Cardiac muscle cell (in vitro differentiated cells and primary cell): ENCODE measurements at regions not wholly inside any gene's neighbourhood (a gene's known extent, or its start where the extent isn't known, plus 50 kb on each side); places are given as distances from the start of the nearest gene placed in this dataset.

ENCODE experiments used
- DNase-seq, 2 donors: peaks; one replicate each; pipeline versions ENCODE4 v3.0.0 to v3.0.0-alpha.2; 2010 to 2017; ENCODE audit warnings: low read depth in 1 of 2, low spot score in 1 of 2
- H3K27ac ChIP-seq: fragments of 200-600 bp; sonication (generic); 2 replicates; pipeline ENCODE4 v1.5.1; 2016
- H3K27me3 ChIP-seq: fragments of 200-600 bp; sonication (generic); 2 replicates; pipeline ENCODE4 v1.6.0; 2016; ENCODE audit warnings: control low read depth
- H3K36me3 ChIP-seq: fragments of 200-600 bp; sonication (generic); 2 replicates; pipeline ENCODE4 v1.5.1; 2016; ENCODE audit warnings: control low read depth
- H3K4me1 ChIP-seq: fragments of 200-600 bp; sonication (generic); 2 replicates; pipeline ENCODE4 v1.8.1; 2017; ENCODE audit warnings: low read depth, mild to moderate bottlenecking, mixed run types
- H3K4me3 ChIP-seq: fragments of 200-600 bp; sonication (generic); 2 replicates; pipeline ENCODE4 v1.5.1; 2016; ENCODE audit warnings: mild to moderate bottlenecking
- H3K9me3 ChIP-seq: fragments of 200-600 bp; sonication (generic); 2 replicates; pipeline ENCODE4 v1.5.1; 2017; ENCODE audit warnings: low read depth, mild to moderate bottlenecking, control low read depth
- TF ChIP-seq, protein P1 (sequence below): IDR thresholded peaks from 2 replicates; pipeline ENCODE4 v1.5.1; 2012; ENCODE audit warnings: low read depth, mild to moderate bottlenecking, low read length

DNA sequence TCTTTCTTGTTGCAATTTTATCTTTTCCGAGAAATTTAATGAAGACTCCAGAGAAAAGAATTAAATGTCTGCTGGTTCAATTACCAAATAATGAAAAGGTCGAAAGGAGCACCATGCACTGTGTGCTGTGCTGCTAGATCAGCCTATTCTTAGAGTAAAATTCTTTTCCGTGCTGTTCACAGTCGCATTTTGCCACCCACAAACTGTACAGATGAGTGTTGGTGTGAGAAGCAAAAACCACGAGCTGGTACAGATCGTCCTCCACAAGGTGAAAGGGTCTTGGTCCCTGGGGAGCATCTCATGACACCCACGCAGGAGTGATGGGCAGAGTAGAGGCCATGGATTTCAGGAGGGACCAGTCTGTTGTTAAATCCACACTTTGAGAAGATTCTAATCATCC lies 143.8 kb upstream of the PUM3 start:
- H3K4me3 ChIP-seq, result no peak overlapping the region
- no peaks in the 10 kb centered on the region for H3K4me1 ChIP-seq
- TF ChIP-seq, protein P1, sequence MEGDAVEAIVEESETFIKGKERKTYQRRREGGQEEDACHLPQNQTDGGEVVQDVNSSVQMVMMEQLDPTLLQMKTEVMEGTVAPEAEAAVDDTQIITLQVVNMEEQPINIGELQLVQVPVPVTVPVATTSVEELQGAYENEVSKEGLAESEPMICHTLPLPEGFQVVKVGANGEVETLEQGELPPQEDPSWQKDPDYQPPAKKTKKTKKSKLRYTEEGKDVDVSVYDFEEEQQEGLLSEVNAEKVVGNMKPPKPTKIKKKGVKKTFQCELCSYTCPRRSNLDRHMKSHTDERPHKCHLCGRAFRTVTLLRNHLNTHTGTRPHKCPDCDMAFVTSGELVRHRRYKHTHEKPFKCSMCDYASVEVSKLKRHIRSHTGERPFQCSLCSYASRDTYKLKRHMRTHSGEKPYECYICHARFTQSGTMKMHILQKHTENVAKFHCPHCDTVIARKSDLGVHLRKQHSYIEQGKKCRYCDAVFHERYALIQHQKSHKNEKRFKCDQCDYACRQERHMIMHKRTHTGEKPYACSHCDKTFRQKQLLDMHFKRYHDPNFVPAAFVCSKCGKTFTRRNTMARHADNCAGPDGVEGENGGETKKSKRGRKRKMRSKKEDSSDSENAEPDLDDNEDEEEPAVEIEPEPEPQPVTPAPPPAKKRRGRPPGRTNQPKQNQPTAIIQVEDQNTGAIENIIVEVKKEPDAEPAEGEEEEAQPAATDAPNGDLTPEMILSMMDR, result no peak
- no peaks in the 10 kb centered on the region for H3K36me3 ChIP-seq
- no peaks in the 10 kb centered on the region for H3K9me3 ChIP-seq
- no peaks in the 10 kb centered on the region for H3K27me3 ChIP-seq
- no peak overlapping the region for H3K27ac ChIP-seq
- no peak for DNase-seq

DNA sequence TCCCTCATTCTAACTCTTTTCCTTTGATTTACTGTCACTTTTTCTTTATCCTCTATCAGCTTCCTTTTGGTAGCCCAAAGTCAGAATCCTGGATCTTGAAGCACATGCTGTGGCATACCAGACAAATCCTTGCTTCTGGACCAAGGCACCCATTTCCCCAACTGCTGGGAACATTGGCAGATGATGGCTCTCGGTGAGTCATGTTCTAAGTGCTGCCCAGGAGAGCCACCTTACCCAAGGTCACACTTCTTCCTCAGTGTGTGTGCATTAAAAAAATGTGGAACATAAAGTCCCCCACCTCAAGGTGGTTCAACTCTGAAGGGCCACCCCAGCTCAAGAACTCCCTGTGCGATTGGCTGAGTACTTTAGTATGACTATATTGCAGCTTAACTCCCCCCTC lies 141.4 kb upstream of the PUM3 start:
- no peak overlapping the region for H3K27ac ChIP-seq
- H3K4me1 ChIP-seq, result no peaks in the 10 kb centered on the region
- no peak overlapping the region for H3K4me3 ChIP-seq
- TF ChIP-seq, protein P1, result no peak
- H3K9me3 ChIP-seq, result no peaks in the 10 kb centered on the region
- no peaks in the 10 kb centered on the region for H3K27me3 ChIP-seq
- DNase-seq, result no peak
- H3K36me3 ChIP-seq, result no peaks in the 10 kb centered on the region

DNA sequence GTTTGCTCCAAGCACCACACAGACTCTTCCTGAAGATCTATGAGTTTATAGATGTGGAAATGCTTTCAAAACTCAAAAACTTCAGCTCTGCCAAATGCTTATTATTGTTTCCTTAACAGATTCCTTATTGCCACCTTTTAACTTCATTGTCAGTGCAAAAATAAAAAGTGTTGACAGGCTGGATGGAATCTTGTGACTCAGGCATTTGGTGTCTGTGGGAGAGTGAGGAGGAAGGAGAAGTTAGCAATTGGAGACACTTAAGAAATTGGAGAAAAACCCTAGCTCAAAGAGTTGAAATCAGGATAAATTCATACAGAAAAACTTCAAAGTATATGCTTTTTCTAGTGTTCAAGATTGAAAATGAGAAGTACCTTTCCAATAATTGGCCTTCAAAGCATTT lies 140.6 kb upstream of the PUM3 start:
- Histone ChIP-seq H3K27me3 (peaks cover 6% of the 10 kb centered on the region), H3K9me3 (no peaks in the 10 kb centered on the region), H3K4me3 (no peak overlapping the region), H3K27ac (no peak overlapping the region), H3K4me1 (no peaks in the 10 kb centered on the region), H3K36me3 (no peaks in the 10 kb centered on the region)
- TF ChIP-seq, protein P1, result no peak
- no peak for DNase-seq

DNA sequence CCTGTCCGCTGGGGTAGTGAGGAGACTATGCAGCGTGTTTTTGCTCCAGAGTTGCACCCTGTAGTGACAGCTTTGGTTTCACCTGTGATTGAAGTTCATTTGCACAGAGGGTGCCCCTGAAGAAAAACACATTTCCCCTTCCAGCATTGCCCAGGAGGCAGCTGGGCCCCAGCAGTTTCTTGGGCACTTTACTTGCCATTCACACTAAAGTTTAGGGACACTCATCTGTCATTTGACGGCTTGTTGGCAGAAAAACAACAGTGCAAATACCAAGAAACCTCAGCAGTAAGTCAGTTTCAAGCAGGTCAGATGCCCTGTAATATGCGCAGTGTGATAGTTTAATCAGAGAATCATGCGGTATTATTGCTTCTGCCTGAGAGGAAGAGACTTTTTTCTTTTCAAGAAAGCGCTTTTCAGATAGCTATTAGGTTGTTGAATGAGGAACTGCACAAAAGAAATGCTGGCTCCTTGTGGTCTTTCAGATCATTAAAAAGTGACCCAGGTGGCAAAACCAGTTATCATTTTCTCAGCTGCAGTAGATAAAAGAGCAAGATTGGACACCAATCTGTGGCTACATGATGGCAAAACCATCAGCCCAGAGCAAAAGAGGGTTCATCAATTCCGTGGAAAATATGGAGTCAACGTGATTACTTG lies 136.2 kb upstream of the PUM3 start:
- Histone ChIP-seq H3K27me3 (peaks cover 6% of the 10 kb centered on the region), H3K4me3 (no peak overlapping the region), H3K4me1 (no peaks in the 10 kb centered on the region), H3K9me3 (no peaks in the 10 kb centered on the region), H3K36me3 (no peaks in the 10 kb centered on the region), H3K27ac (no peak overlapping the region)
- TF ChIP-seq, protein P1, result no peak
- no peak for DNase-seq

DNA sequence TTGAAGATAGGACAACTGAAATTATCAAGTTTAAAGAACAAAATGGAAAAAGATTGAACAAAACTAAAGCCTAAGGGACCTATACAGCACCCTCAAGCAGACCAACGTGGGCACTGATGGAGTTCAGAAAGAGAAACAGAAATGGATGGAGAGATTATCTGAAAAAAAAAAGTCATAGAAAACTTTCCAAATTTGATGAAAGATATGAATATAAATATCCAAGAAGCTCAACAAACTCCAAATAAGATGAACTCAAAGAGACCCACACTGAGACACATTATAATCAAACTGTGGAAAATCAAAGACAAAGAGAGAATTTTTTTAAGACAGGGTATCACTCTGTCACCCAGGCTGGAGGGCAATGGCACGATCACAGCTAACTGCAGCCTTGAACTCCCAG lies 128.6 kb upstream of the PUM3 start:
- Histone ChIP-seq H3K4me1 (no peaks in the 10 kb centered on the region), H3K27ac (no peak overlapping the region), H3K9me3 (no peaks in the 10 kb centered on the region), H3K27me3 (no peaks in the 10 kb centered on the region), H3K4me3 (no peak overlapping the region), H3K36me3 (no peaks in the 10 kb centered on the region)
- TF ChIP-seq, protein P1, result no peak
- DNase-seq, result no peak

DNA sequence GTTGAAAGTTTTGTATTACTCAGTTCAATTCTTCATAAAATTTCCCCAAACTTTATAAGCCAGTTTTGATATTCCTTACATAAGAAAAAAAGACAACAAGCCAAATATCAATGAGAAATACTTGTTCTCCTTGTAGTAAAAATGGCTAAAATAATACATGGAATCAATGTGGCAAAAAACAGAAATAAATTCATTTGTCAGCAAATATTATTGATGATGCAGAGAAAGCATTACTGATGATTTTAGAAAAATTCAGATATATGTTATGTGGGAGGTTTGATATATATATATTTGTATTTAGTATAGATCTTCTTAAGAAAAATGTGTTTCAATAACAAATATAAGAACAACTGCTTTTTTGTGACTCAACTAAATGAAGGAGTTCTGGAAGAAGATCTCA lies 127.0 kb upstream of the PUM3 start:
- no peaks in the 10 kb centered on the region for H3K27me3 ChIP-seq
- no peaks in the 10 kb centered on the region for H3K4me1 ChIP-seq
- H3K27ac ChIP-seq, result no peak overlapping the region
- no peak for DNase-seq
- H3K36me3 ChIP-seq, result no peaks in the 10 kb centered on the region
- H3K4me3 ChIP-seq, result no peak overlapping the region
- H3K9me3 ChIP-seq, result no peaks in the 10 kb centered on the region
- TF ChIP-seq, protein P1, result no peak
